ENCODE measurements at regions not wholly inside any gene's neighbourhood (a gene's known extent, or its start where the extent isn't known, plus 50 kb on each side); places are given as distances from the start of the nearest gene placed in this dataset.

- TF ChIP-seq, protein P1, sequence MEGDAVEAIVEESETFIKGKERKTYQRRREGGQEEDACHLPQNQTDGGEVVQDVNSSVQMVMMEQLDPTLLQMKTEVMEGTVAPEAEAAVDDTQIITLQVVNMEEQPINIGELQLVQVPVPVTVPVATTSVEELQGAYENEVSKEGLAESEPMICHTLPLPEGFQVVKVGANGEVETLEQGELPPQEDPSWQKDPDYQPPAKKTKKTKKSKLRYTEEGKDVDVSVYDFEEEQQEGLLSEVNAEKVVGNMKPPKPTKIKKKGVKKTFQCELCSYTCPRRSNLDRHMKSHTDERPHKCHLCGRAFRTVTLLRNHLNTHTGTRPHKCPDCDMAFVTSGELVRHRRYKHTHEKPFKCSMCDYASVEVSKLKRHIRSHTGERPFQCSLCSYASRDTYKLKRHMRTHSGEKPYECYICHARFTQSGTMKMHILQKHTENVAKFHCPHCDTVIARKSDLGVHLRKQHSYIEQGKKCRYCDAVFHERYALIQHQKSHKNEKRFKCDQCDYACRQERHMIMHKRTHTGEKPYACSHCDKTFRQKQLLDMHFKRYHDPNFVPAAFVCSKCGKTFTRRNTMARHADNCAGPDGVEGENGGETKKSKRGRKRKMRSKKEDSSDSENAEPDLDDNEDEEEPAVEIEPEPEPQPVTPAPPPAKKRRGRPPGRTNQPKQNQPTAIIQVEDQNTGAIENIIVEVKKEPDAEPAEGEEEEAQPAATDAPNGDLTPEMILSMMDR (IDR thresholded peaks at IDR 0.05; ENCODE audit: borderline replicate concordance, extremely low read depth, low read length, poor library complexity, severe bottlenecking) = no peak
- TF ChIP-seq EZH2 (IDR thresholded peaks at IDR 0.05; ENCODE audit: borderline replicate concordance, low read depth, low read length, severe bottlenecking) = no peak
Measured at GRCh38 chr5:6307304-6307703, 71.0 kb downstream of the MED10 start.
